ENCODE measurements at regions not wholly inside any gene's neighbourhood (a gene's known extent, or its start where the extent isn't known, plus 50 kb on each side); places are given as distances from the start of the nearest gene placed in this dataset.

DNA sequence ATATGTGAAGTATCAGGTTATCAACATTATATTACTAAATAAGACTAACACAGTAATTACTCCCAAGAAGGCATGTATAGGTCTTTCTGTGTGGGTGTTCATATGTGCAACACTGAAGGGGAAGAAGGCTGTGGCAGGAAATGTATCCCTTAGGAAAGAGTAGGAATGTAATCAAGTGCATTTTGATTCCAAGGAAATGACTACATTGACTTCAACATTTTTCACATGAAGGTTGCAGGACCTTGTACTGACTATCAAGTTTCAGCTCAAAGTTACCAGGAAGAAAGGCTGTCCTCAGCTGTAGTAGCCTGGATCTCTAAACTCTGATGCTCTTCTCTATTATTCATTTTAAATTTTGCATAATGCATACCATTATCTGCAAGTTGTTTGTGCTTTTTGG is 680.8 kb downstream of the NYAP2 start:
- H3K27ac ChIP-seq (replicated peaks): no peak overlapping the region
- no peak overlapping the region for H3K4me3 ChIP-seq (replicated peaks; ENCODE audit: insufficient read depth, low read length)
- no peaks in the 10 kb centered on the region for H3K27me3 ChIP-seq (ENCODE audit: insufficient read depth, poor library complexity, severe bottlenecking)
- TF ChIP-seq, protein P1, sequence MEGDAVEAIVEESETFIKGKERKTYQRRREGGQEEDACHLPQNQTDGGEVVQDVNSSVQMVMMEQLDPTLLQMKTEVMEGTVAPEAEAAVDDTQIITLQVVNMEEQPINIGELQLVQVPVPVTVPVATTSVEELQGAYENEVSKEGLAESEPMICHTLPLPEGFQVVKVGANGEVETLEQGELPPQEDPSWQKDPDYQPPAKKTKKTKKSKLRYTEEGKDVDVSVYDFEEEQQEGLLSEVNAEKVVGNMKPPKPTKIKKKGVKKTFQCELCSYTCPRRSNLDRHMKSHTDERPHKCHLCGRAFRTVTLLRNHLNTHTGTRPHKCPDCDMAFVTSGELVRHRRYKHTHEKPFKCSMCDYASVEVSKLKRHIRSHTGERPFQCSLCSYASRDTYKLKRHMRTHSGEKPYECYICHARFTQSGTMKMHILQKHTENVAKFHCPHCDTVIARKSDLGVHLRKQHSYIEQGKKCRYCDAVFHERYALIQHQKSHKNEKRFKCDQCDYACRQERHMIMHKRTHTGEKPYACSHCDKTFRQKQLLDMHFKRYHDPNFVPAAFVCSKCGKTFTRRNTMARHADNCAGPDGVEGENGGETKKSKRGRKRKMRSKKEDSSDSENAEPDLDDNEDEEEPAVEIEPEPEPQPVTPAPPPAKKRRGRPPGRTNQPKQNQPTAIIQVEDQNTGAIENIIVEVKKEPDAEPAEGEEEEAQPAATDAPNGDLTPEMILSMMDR (IDR thresholded peaks at IDR 0.05; ENCODE audit: insufficient read depth, low read length): no peak
- TF ChIP-seq SPI1 (IDR thresholded peaks at IDR 0.05; ENCODE audit: borderline replicate concordance, low read depth) (no peak), GABPA (IDR thresholded peaks at IDR 0.05; ENCODE audit: low read depth) (no peak), POLR2AphosphoS5 (IDR thresholded peaks at IDR 0.05; ENCODE audit: low read depth) (no peak)
- TF ChIP-seq, protein P2, sequence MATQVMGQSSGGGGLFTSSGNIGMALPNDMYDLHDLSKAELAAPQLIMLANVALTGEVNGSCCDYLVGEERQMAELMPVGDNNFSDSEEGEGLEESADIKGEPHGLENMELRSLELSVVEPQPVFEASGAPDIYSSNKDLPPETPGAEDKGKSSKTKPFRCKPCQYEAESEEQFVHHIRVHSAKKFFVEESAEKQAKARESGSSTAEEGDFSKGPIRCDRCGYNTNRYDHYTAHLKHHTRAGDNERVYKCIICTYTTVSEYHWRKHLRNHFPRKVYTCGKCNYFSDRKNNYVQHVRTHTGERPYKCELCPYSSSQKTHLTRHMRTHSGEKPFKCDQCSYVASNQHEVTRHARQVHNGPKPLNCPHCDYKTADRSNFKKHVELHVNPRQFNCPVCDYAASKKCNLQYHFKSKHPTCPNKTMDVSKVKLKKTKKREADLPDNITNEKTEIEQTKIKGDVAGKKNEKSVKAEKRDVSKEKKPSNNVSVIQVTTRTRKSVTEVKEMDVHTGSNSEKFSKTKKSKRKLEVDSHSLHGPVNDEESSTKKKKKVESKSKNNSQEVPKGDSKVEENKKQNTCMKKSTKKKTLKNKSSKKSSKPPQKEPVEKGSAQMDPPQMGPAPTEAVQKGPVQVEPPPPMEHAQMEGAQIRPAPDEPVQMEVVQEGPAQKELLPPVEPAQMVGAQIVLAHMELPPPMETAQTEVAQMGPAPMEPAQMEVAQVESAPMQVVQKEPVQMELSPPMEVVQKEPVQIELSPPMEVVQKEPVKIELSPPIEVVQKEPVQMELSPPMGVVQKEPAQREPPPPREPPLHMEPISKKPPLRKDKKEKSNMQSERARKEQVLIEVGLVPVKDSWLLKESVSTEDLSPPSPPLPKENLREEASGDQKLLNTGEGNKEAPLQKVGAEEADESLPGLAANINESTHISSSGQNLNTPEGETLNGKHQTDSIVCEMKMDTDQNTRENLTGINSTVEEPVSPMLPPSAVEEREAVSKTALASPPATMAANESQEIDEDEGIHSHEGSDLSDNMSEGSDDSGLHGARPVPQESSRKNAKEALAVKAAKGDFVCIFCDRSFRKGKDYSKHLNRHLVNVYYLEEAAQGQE (IDR thresholded peaks at IDR 0.05; ENCODE audit: insufficient replicate concordance, low read depth): no peak
- no peak for DNase-seq (ENCODE audit: low read depth in 1 of 2, low spot score in 1 of 2)

DNA sequence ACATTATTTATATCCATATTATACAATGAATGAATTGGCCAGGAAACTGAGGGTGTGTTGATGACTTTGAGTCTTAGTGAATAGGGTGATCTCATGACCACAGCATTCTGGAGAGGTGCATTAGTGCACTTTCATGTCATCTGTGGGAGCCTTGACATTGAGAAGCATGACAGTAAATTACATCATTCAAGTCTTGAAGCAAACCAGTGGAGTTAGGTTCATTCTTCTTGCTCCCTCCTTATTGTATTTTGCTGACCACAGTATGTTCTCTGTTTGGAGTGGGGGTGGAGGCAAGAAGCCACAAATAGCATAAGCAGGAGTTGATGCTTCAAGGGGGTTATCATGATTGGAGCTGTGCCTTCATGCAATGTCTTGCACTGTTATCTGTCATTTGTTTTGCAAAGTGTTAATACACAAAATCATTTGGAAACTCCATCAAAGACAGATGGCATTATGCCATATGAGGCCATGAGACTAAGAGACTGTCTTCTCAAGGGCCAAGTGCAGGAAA is 680.2 kb downstream of the NYAP2 start:
- no peak for TF ChIP-seq GABPA (IDR thresholded peaks at IDR 0.05; ENCODE audit: low read depth)
- no peak overlapping the region for H3K4me3 ChIP-seq (replicated peaks; ENCODE audit: insufficient read depth, low read length)
- no peaks in the 10 kb centered on the region for H3K27me3 ChIP-seq (ENCODE audit: insufficient read depth, poor library complexity, severe bottlenecking)
- H3K27ac ChIP-seq (replicated peaks): no peak overlapping the region
- peak in 1 of 2 experiments; percentile 17 for DNase-seq (ENCODE audit: low read depth in 1 of 2, low spot score in 1 of 2)

DNA sequence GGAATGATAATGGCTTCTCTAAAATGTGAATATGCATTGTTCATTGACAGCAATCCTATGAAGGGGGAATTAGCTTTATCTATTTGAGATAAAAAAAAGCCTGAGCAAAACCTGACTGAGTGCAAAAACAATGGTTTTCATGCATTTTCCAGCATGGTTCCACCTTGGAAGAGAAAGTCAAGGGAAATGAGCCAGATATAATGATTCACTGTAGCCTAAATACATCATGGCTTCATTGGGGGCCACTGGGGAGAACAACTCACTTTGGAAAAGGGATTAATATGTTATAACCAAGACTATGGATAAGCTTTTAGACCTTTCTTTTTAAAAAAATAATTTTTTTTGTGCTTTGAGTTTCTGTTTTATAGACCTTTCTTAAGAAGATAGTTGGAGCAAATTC is 679.7 kb downstream of the NYAP2 start:
- Histone ChIP-seq H3K27me3 (ENCODE audit: insufficient read depth, poor library complexity, severe bottlenecking) (no peaks in the 10 kb centered on the region), H3K27ac (replicated peaks) (no peak overlapping the region), H3K4me3 (replicated peaks; ENCODE audit: insufficient read depth, low read length) (no peak overlapping the region)
- TF ChIP-seq GABPA (IDR thresholded peaks at IDR 0.05; ENCODE audit: low read depth) (no peak), POLR2AphosphoS5 (IDR thresholded peaks at IDR 0.05; ENCODE audit: low read depth) (no peak), SPI1 (IDR thresholded peaks at IDR 0.05; ENCODE audit: borderline replicate concordance, low read depth) (no peak)
- TF ChIP-seq, protein P1 (IDR thresholded peaks at IDR 0.05; ENCODE audit: insufficient read depth, low read length): no peak
- TF ChIP-seq, protein P2 (IDR thresholded peaks at IDR 0.05; ENCODE audit: insufficient replicate concordance, low read depth): no peak
- DNase-seq (ENCODE audit: low read depth in 1 of 2, low spot score in 1 of 2): no peak

DNA sequence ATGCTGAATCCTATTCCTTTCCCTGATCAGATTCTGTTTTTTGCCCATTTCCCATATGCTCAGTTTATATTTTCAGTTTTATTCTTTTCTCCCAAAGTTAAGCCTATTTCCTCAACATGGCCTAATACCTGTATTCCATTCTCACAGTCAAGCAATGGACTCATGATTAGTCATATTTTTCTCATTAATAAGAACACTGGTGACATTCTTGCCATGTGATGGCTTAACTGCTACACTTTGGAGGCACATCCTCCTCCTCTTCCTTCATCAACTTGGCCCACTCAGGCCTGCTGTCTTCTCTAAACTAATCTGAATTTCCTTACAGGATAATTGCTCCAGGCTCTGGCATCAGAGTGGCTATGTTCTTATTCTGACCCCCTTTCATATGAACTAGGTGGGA is 679.2 kb downstream of the NYAP2 start:
- Histone ChIP-seq H3K4me3 (replicated peaks; ENCODE audit: insufficient read depth, low read length) (no peak overlapping the region), H3K27me3 (ENCODE audit: insufficient read depth, poor library complexity, severe bottlenecking) (no peaks in the 10 kb centered on the region), H3K27ac (replicated peaks) (no peak overlapping the region)
- TF ChIP-seq GABPA (IDR thresholded peaks at IDR 0.05; ENCODE audit: low read depth) (no peak), POLR2AphosphoS5 (IDR thresholded peaks at IDR 0.05; ENCODE audit: low read depth) (no peak)
- TF ChIP-seq, protein P2 (IDR thresholded peaks at IDR 0.05; ENCODE audit: insufficient replicate concordance, low read depth): no peak
- DNase-seq (ENCODE audit: low read depth in 1 of 2, low spot score in 1 of 2): no peak
